NCI-H1694 (cell line): ENCODE measurements at regions not wholly inside any gene's neighbourhood (a gene's known extent, or its start where the extent isn't known, plus 50 kb on each side); places are given as distances from the start of the nearest gene placed in this dataset.

Experiments used
- DNase-seq: peaks from one replicate; lab custom pipeline; 2025; lab: John Stamatoyannopoulos, UW

DNA sequence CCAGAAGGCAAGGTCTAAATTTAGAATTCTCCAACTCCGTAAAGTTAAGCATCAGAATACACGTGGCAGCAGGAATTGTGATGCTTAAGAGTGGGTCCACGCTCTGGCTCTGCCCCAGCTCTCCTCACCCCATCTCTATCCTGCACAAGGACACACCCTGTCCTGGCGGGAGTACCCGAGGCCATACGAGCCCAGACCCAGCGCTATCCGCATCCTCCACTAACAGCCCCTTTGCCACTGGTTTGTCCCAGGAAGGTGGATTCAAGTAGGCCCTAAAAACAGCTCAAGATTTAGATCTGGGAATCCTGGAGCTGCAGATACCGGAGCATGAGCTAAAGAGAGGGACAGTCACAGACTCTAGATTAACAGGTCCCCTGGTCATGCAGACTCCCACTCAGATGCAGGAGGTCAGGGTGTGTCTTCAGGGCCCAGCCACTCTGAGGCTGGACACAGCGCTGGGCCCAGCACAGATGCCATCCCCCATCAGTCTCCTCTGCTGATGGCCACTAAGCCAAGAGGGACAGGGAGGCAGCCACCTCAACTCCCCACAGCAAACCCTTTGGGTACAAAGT is 393.3 kb downstream of the NPHP4 start:
- DNase-seq: no peak

DNA sequence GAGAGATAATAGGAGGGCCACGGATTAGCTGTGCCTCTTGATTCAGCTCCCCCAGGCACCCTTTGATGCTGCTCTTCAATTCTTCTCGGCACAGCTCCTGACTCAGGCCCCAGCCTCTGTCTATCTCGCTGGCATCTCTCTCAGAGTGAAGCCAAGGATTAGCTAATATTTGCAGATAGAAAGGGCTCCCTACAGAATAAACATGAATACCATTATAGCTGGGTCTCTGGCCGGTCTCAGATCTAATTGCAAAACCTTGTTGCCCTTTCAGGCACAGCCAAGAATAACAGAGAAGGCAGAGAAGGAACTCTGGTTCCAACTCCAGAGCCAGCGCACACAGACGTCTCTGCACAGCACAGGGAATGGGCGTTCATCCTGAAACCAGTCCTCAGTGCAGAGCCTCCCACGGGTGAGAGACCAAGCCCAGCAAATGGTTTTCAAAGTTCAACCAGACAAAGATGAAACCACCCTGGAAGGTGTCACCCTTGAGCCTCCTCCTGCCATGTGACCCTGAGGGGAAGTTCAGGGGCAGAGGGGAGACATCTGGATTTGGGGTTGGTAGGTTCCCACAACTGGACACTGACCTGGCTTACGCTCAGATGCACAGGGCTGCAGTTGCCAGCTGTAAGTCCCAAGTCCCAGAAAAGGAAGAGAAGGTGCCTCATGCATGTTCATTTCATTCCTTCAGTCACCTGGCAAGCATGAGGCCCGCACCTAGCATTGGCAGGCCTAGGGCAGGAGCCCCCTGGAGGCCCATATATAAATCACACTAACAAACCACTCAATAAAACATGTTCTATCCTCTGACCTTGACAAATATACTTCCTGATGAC is 394.0 kb downstream of the NPHP4 start:
- no peak for DNase-seq

DNA sequence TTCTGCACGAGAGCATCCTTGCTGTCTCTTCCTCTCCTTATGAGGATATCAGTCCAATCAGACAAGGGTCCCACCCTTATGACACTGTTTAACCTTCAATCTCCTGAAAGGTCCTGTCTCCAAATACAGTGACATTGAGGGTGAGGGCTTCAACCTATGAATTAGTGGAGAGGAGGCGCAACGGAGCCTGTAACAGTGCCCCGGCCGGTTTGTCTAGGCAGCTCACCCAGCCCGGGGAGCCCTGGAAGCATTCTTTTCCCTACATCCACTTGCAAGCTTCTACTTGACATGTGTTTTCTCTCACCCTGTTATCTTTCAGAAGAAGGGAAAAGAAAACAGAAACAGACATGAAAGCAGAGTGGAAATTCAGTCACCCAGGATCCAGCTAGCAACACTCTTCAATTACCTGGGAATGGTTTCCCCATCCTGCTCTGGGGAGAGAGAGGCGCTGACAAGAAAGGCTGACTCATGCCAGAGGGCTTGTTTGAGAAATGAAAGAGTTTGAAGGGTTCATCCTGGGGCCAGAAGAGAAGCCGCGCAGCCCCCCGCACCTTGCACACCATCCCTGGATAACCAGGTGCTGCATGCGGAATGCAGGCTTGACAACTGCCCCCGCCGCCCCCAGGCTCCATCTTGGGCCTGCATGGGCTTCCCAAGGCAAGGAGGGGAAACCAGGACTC is 394.9 kb downstream of the NPHP4 start:
- DNase-seq: no peak

GRCh38 chr1:5596651-5597050 is 395.6 kb downstream of the NPHP4 start:
- no peak for DNase-seq

GRCh38 chr1:5595531-5596170 is 396.6 kb downstream of the NPHP4 start:
- no peak for DNase-seq

DNA sequence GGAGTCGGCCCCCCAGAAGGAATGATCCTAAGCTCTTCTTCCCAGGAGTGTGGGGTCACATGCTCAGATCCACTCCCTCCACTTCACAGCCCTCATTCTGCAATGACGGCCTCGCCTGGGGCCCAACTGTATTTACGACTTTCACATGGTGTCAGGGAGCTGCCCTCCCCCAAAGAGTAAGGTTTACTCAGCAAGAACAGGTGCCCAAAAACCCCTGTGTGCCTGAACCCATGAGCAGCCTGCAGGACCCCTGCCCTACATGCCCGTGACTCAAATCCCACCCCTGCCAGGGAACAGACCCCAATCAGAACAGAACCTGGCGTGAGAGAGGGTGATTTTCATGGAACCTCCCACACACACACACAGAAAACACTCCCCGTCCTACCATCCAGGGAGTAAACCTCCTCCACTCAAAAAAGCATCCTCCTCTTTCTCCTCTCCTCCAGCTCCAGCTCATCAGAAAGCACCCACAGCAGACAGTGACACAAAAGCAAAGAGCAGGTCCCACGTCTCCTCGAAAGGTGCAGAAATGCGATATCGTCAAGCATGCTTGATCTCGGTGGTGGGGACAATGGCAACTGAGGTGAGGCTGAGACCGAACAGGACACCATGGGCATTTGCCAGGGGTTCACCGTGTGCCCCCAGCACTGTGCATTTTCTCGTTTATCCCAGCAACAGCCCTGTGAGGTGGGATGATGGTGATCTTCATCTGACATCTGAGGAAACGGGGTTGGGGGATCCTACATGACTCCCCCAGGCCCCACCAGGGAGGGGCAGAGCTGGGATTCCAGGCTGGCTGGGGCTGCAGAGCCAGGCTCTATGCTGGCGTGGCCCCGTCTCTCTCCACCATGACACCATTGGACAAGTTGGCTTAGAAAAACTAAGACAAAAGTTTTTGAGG is 397.9 kb downstream of the NPHP4 start:
- no peak for DNase-seq

- DNase-seq: no peak
Observed at GRCh38 chr1:5590717-5591116, 401.5 kb downstream of the NPHP4 start.

GRCh38 chr1:5586629-5587028 is 405.6 kb downstream of the NPHP4 start:
- no peak for DNase-seq

- DNase-seq: no peak
Observed at GRCh38 chr1:5585256-5585655, 407.0 kb downstream of the NPHP4 start.

- no peak for DNase-seq
Observed at GRCh38 chr1:5580926-5581325, 411.3 kb downstream of the NPHP4 start.

DNA sequence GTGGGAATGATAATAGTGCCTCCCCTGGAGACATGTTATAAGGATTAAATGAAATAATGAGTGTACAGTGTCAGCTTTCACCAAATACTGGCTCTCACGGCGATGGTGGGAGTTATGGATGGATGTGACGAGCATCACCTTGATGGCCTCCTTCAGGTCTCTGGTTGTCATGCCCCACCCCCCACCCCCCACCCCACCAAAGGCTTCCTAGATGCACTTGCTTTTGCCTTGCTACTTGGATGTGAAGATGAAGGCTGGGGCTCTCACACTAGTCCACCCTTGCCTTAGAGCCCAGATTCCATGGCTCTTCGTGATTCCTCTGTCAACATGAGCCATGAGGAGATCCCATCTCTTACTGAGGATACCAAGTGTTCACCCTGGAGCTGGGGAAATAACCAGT is 412.3 kb downstream of the NPHP4 start:
- no peak for DNase-seq

DNA sequence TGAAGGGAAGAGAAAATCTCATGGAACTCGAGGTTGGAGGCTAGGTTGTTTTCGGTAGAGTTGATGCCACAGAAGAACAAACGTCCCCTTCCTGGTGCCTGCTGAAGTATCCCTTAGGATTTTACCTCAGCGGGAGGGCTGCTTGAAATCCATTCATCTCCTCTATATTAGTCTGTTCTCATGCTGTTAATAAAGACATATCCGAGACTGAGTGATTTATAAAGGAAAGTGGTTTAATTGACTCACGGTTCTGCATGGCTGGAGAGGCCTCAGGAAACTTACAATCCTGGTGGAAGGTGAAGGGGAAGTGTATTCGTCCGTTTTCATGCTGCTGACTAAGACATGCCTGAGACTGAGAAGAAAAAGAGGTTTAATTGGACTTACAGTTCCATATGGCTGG is 413.5 kb downstream of the NPHP4 start:
- no peak for DNase-seq

DNA sequence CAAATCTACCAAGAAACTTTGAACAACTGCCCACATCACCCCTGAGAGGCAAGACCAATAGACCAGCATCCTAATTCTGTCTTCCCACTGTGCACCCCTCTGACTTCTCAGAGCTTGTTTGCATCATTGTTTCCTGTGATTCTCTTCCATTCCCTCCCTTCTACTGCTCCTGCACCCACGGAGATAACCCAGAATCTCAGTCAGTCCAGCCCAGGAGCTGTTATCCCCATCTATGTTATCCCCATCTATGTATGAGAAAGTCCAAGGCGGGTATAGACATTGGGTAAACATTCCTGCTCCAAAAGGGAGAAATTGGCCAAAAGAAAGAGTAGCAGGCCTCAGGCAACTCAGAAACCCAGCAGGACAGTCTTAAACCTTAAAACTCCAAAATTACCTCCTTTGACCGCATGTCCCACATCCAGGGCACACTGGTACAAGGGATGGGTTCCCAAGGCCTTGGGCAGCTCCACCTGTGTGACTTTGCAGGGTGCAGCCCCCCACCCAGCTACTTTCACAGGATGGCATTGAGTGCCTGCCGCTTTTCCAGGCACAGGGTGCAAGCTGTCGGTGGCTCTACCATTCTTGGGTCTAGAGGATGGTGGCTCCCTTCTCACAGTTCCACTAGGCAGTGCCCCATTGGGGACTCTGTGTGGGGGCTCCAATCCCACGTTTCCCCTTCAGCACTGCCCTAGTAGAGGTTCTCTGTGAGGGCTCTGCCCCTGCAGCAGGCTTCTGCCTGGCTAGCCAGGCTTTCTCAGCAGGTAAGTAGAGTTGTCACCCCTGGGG is 414.8 kb downstream of the NPHP4 start:
- no peak for DNase-seq

DNA sequence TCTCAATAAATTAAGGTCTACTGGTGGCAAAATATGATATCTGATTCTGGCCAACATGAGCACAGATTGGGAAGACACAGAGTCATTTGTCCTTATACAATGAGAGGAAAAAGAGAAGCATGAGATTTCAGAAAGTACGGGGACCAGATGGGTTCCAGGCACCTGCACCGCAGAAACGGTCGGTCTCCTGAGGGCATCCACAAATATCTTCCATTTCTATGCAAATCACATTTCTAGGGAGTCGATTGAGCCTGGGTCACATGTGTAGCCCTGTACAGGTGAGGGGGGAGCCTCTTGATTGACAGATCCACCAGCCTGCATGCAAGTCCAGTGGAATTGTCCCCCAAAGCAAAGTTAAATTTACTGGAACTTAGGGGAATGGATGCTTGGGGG is 415.6 kb downstream of the NPHP4 start:
- no peak for DNase-seq

- no peak for DNase-seq
Observed at GRCh38 chr1:5576011-5576672, 416.1 kb downstream of the NPHP4 start.

DNA sequence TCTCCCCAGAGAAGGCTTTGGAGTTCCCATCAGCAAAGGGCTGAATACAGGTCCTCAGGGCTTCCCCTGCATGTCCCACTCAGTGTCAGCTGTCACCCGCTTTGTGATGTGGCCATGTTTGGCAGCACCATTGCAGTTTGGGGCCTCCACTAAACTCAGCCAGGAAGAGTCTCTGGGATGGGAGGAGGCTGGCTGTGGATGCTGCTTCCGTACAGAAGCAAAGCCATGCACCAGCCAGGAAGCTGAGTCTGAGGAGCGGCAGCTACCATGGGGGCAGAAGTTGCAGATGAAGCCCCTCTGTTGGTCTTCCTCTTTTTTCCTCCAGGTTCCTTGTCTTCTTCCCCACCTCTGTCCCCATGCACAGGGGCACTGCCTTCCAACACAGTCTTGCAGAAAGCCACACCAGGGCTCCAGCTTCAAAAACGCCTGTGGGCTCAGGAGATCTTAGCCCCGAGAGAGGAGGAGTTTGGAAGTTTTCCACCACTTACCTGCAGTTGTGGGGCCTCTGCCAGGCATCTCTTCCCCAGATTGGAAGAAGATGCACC is 416.8 kb downstream of the NPHP4 start:
- DNase-seq: no peak

- no peak for DNase-seq
Observed at GRCh38 chr1:5574641-5575040, 417.6 kb downstream of the NPHP4 start.

DNA sequence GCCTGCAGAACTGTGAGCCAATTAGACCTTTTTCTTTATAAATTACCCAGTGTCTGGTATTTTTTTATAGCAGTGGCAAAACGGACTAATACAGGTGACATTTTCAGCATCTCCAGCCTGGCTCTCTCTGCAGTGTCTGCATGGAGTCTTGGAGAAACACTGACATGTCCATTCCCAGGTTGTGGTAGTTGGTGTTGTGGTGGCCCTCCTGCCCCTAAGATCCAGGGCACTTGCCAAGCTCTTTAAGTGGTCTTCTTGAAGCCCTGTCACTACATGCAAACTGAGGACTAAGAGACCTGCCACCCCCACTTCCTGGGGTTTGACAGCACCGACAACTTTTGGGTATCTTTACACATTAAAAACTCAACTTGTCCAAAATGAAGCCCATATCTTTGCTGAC is 419.4 kb downstream of the NPHP4 start:
- no peak for DNase-seq

GRCh38 chr1:5571861-5572401 is 420.3 kb downstream of the NPHP4 start:
- no peak for DNase-seq

- DNase-seq: no peak
Observed at GRCh38 chr1:5571438-5571837, 420.8 kb downstream of the NPHP4 start.
